GM23338 (cell line): ENCODE measurements at regions not wholly inside any gene's neighbourhood (a gene's known extent, or its start where the extent isn't known, plus 50 kb on each side); places are given as distances from the start of the nearest gene placed in this dataset.
A peak's percentile ranks its signal among the peaks of the same experiment; 100 is the strongest.

Experiments used
- ATAC-seq: fragments of 200-7000 bp; cut with Tn5 transposase; 3 replicates; pipeline ENCODE4 v1.9.1; 2020
- DNase-seq: peaks from one replicate; pipeline ENCODE4 v3.0.0-alpha.2; 2015; ENCODE audit warnings: low spot score
- H2AFZ ChIP-seq: fragments of 200-600 bp; sonication (generic); 2 replicates; pipeline ENCODE4 v1.8.0; 2016; ENCODE audit warnings: antibody characterized with exemption, mild to moderate bottlenecking, moderate library complexity
- H3F3A ChIP-seq: fragments of 200-600 bp; sonication (generic); replicated peaks from 2 replicates; pipeline ENCODE4 v1.8.0; 2017; ENCODE audit warnings: antibody characterized with exemption, mixed run types, low read depth
- H3K27ac ChIP-seq: fragments of 200-600 bp; sonication (generic); 2 replicates; pipeline ENCODE4 v1.6.1; 2016; ENCODE audit warnings: low read depth
- H3K27me3 ChIP-seq: fragments of 200-600 bp; sonication (generic); 2 replicates; pipeline ENCODE4 v1.8.0; 2016; ENCODE audit warnings: mild to moderate bottlenecking, mixed run types, moderate library complexity; ENCODE audit not compliant: insufficient read depth
- H3K36me3 ChIP-seq: fragments of 200-600 bp; sonication (generic); 2 replicates; pipeline ENCODE4 v1.8.0; 2016; ENCODE audit warnings: mild to moderate bottlenecking; ENCODE audit not compliant: insufficient read depth
- H3K4me1 ChIP-seq: fragments of 200-600 bp; sonication (generic); 2 replicates; pipeline ENCODE4 v1.8.0; 2016; ENCODE audit warnings: mild to moderate bottlenecking, moderate library complexity; ENCODE audit not compliant: insufficient read depth
- H3K4me2 ChIP-seq: fragments of 200-600 bp; sonication (generic); 2 replicates; pipeline ENCODE4 v1.7.1; 2017; ENCODE audit warnings: mixed run types
- H3K4me3 ChIP-seq: fragments of 200-600 bp; sonication (generic); 2 replicates; pipeline ENCODE4 v1.6.1; 2016; ENCODE audit warnings: mixed run types
- H3K79me2 ChIP-seq: fragments of 200-600 bp; sonication (generic); replicated peaks from 2 replicates; pipeline ENCODE4 v1.8.0; 2017; ENCODE audit warnings: mild to moderate bottlenecking; ENCODE audit not compliant: insufficient read depth
- H3K9me2 ChIP-seq: fragments of 200-600 bp; sonication (generic); 2 replicates; pipeline ENCODE4 v1.8.0; 2017; ENCODE audit not compliant: insufficient read depth
- H4K20me1 ChIP-seq: fragments of 200-600 bp; sonication (generic); replicated peaks from 2 replicates; pipeline ENCODE4 v1.8.0; 2017; ENCODE audit warnings: mild to moderate bottlenecking; ENCODE audit not compliant: insufficient read depth
- H3K27ac Mint-ChIP-seq: 2 replicates; pipeline ENCODE4 v1.8.0; 2020; ENCODE audit warnings: inconsistent platforms, mild to moderate bottlenecking, moderate library complexity, mixed read lengths
- H3K27me3 Mint-ChIP-seq: 3 replicates; pipeline ENCODE4 v1.8.0; 2022; ENCODE audit warnings: low read depth, mild to moderate bottlenecking, moderate library complexity, mixed read lengths, inconsistent platforms; ENCODE audit not compliant: insufficient read depth, poor library complexity
- H3K36me3 Mint-ChIP-seq: 3 replicates; pipeline ENCODE4 v1.8.0; 2021; ENCODE audit warnings: low read depth, mild to moderate bottlenecking, inconsistent platforms, moderate library complexity, mixed read lengths
- H3K4me1 Mint-ChIP-seq: 3 replicates; pipeline ENCODE4 v1.8.0; 2020; ENCODE audit warnings: mild to moderate bottlenecking, inconsistent platforms, mixed read lengths
- H3K4me3 Mint-ChIP-seq: 3 replicates; pipeline ENCODE4 v1.8.0; 2021; ENCODE audit warnings: moderate library complexity, mild to moderate bottlenecking, inconsistent platforms, mixed read lengths
- H3K9me3 Mint-ChIP-seq: 3 replicates; pipeline ENCODE4 v1.8.0; 2020; ENCODE audit warnings: moderate library complexity, mild to moderate bottlenecking, inconsistent platforms, mixed read lengths
- CREB1 ChIP-seq: fragments of 250-450 bp; sonication (Bioruptor Pico); IDR thresholded peaks from 2 replicates; pipeline ENCODE4 v1.5.0; 2020; ENCODE audit warnings: low read depth, mild to moderate bottlenecking, moderate library complexity
- CTCF ChIP-seq, 2 experiments: fragments of 200-600 bp in 1 of 2; sonication (generic) in 1 of 2; conservative IDR thresholded peaks; 2 replicates each; pipeline versions ENCODE4 v1.5.1 to v1.6.1; 2016 to 2017; ENCODE audit warnings: antibody characterized with exemption in 2 of 2, low read depth in 2 of 2, mild to moderate bottlenecking in 2 of 2, moderate library complexity in 1 of 2
- ETS1 ChIP-seq: IDR thresholded peaks from 2 replicates; pipeline ENCODE4 v1.6.1; 2016; ENCODE audit warnings: antibody characterized with exemption
- EZH2 ChIP-seq: fragments of 200-600 bp; sonication (generic); IDR thresholded peaks from one replicate; pipeline ENCODE4 v1.8.0; 2017; ENCODE audit warnings: antibody characterized with exemption, mild to moderate bottlenecking, low read depth; ENCODE audit not compliant: unreplicated experiment
- EZH2phosphoT487 ChIP-seq: fragments of 200-600 bp; sonication (generic); IDR thresholded peaks from one replicate; pipeline ENCODE4 v1.8.1; 2018; ENCODE audit warnings: antibody characterized with exemption; ENCODE audit not compliant: unreplicated experiment
- JUNB ChIP-seq: IDR thresholded peaks from one replicate; pipeline ENCODE4 v1.6.1; 2016; ENCODE audit warnings: antibody characterized with exemption; ENCODE audit not compliant: unreplicated experiment
- NANOG ChIP-seq: IDR thresholded peaks from 2 replicates; pipeline ENCODE4 v1.6.1; 2016; ENCODE audit warnings: antibody characterized with exemption, borderline replicate concordance
- POLR2AphosphoS5 ChIP-seq: IDR thresholded peaks from 2 replicates; pipeline ENCODE4 v1.6.1; 2016; ENCODE audit warnings: antibody characterized with exemption, low read depth
- REST ChIP-seq: IDR thresholded peaks from one replicate; pipeline ENCODE4 v1.6.1; 2018; ENCODE audit warnings: antibody characterized with exemption; ENCODE audit not compliant: unreplicated experiment
- STAT1 ChIP-seq: IDR thresholded peaks from one replicate; pipeline ENCODE4 v1.6.1; 2016; ENCODE audit warnings: antibody characterized with exemption; ENCODE audit not compliant: unreplicated experiment
- ZNF114 ChIP-seq: fragments of 250-450 bp; sonication (Bioruptor Pico); IDR thresholded peaks from 2 replicates; pipeline ENCODE4 v1.5.0; 2020; ENCODE audit warnings: mild to moderate bottlenecking, moderate library complexity
- ZNF331 ChIP-seq: fragments of 250-450 bp; sonication (Bioruptor Pico); IDR thresholded peaks from 2 replicates; pipeline ENCODE4 v1.5.0; 2020; ENCODE audit warnings: low read depth, mild to moderate bottlenecking, moderate library complexity
- ZNF462 ChIP-seq: fragments of 250-450 bp; sonication (Bioruptor Pico); IDR thresholded peaks from 2 replicates; pipeline ENCODE4 v1.5.0; 2020; ENCODE audit warnings: mild to moderate bottlenecking, moderate library complexity

- peak overlapping the region; percentile 17 for H3K4me2 ChIP-seq
- no peaks in the 10 kb centered on the region for H3F3A ChIP-seq
- Mint-ChIP-seq H3K27me3 (no peaks in the 10 kb centered on the region), H3K36me3 (peaks cover 8% of the 10 kb centered on the region; the same call in 2 of the 3 replicates), H3K9me3 (peaks cover 5% of the 10 kb centered on the region; the same call in 2 of the 3 replicates), H3K4me3 (no peak overlapping the region), H3K4me1 (peaks cover 22% of the 10 kb centered on the region), H3K27ac (no peak overlapping the region)
- peaks cover 19% of the 10 kb centered on the region for H3K4me1 ChIP-seq
- H3K27ac ChIP-seq = no peak overlapping the region
- no peaks in the 10 kb centered on the region; the same call in 1 of the 2 replicates for H3K9me2 ChIP-seq
- TF ChIP-seq ZNF462 (CRISPR knock-in tag) = no peak
- no peak for TF ChIP-seq JUNB
- TF ChIP-seq ZNF114 (CRISPR knock-in tag) = no peak
- no peak for TF ChIP-seq ZNF331 (CRISPR knock-in tag)
- no peak for TF ChIP-seq EZH2phosphoT487
- TF ChIP-seq REST = no peak
- TF ChIP-seq POLR2AphosphoS5 = no peak
- no peak for TF ChIP-seq CTCF (conservative IDR thresholded peaks at IDR 0.05; ENCODE audit: low read depth in 2 of 2)
- TF ChIP-seq EZH2 = no peak
- TF ChIP-seq NANOG = no peak
- no peak for TF ChIP-seq STAT1
- TF ChIP-seq CREB1 (CRISPR knock-in tag) = no peak
- no peak for TF ChIP-seq ETS1
- no peak overlapping the region for H3K4me3 ChIP-seq
- peak overlapping the region; percentile 12; the same call in 1 of the 2 replicates for H2AFZ ChIP-seq
- H3K27me3 ChIP-seq = no peaks in the 10 kb centered on the region
- no peaks in the 10 kb centered on the region for H3K79me2 ChIP-seq
- no peaks in the 10 kb centered on the region for H4K20me1 ChIP-seq
- DNase-seq = no peak
- no peak for ATAC-seq
- H3K36me3 ChIP-seq = no peaks in the 10 kb centered on the region
These were observed 117.9 kb upstream of the PRDM9 start for GRCh38 chr5:23389291-23390101.
